LoVo (cell line): ENCODE measurements at regions not wholly inside any gene's neighbourhood (a gene's known extent, or its start where the extent isn't known, plus 50 kb on each side); places are given as distances from the start of the nearest gene placed in this dataset.
A peak's percentile ranks its signal among the peaks of the same experiment; 100 is the strongest.
"Not testable (repeated sequence)": the region's sequence is repeated elsewhere in the genome, so short reads cannot be mapped to it uniquely, and the experiment has no call there.

Experiments
- DNase-seq: peaks from one replicate; pipeline ENCODE4 v3.0.0-alpha.2; 2016; ENCODE audit warnings: low spot score

DNA sequence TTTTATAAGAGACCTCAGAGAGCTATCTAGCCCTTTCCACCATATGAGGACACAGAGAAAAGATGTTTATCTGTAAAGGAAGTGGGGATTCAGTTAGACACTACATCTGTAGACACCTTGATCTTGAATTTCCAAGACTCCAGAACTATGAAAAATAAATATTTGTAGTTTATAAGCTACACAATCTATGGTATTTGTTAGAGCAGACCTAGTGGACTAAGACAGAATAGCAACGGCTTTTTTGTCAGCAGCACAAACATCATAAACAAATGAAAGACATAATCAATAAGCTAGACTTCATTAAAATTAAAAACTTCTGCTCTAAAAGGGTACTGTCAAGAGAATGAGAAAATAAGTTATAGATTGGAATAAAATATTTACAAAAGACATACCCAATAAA lies 810.1 kb downstream of the FSCB start:
- no peak for DNase-seq

DNA sequence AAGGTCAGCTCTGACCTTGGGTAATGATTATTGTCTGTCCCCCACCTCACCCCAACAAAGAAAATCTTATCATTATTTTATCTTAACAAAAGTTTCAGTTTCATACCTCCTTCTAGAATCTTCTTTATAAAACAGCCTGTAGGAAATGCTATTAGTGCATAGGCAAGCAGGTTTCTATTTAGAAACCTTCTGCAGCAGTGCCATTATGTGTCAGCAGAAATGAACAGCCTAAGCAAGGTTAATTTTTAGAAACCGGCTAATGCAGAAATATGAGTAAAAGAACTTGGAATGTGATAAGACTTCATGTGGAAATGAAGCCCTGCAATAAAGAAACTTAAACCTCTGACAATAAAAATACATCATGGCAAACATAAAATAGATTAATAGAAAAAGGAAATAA lies 814.4 kb downstream of the FSCB start:
- no peak for DNase-seq

DNA sequence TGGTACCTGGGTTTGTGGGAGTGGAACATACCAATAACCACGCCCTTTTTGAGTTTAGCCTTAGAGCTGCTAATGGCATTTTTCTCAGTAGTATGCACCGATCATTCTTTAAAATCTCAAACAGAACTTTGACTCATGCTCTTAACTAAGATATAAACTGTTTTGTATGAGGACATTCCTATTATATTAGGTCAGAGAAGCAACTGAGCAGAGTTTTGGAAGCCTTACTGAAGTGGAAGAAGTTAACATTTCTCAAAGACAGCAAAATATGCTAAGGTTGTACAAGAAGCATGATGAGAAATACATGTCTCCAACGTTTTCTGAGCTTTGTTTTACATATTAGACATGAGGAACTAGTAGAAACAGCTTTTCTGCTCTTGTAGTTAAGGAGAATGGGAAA lies 819.2 kb downstream of the FSCB start:
- DNase-seq: peak; percentile 18

DNA sequence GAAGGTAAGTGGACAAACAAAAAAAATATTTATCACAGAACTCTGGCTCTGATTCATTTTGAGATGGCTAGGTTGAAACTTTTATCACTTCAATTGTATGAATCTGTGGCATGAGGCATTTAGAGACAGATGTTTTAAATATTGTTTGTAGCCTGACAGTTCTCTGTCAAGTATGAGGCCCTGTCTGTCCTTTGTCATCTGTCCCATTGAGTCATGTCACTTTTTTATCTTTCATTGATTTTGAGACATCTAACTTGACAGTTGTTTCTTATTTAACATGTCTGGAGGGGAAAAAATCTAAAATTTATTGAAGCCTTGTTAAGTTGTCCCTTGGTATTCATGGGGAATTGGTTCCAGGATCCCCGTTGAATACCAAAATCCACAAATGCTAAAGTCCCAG lies 829.5 kb downstream of the FSCB start:
- no peak for DNase-seq

DNA sequence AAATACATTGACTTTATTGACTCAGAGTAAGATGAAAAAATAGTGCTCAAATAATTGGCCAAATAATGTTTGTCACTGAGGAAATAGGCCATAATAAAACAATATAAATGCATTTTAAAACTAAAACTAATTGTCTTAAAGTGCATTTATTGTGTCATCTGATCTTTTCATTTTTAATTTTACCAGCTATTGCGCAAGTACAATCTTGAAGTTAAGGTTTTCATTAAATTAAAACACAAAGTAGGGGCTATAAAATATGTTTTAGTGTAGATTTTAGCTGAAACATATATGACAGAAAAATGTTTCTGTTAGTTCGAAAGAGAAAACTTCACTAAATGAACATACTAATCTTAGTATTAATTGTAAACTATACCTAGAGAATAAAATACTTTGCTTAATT lies 832.8 kb downstream of the FSCB start:
- DNase-seq: no peak

DNA sequence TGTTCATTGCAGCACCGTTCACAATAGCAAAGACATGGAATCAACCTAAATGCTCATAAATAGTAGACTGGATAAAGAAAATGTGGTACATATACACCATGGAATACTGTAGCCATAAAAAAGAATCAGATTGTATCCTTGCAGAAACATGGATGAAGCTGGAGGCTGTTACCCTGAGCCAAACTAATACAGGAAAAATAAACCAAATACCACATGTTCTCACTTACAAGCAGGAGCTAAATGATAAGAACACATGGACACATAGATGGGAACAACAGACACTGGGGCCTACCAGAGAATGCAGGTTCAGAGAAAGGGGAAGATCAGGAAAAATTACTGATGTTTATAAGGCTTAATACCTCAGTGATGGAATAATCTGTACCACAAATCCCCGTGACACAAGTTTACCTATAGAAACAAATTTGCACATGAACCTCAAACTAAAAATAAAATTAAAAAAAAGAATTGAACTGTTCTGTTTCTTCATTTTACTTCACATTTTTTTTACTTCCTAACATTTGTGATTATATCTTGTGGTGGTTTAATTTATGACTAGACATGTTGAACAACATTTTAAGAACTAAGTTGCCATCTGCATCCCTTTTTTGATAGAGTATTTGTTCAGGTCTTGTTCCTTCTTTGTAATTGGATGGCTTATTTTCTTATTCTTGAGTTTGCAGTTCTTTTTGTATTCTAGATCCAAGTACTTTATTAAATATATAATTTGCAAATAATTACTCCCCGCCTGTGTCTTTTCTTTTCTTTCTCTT lies 835.2 kb downstream of the FSCB start:
- no peak for DNase-seq

DNA sequence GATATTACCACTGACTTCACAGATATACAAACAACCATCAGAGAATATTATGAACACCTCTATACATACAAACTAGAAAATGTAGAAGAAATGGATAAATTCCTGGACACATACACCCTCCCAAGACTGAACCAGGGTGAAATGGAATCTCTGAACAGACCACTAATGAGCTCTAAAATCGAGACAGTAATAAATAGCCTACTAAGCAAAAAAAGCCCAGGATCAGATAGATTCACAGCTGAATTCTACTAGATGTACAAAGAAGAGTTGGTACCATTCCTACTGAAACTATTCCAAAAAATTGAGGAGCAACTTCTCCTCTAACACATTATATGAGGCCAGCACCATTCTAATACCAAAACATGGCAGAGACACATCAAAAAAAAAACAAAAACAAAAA lies 837.7 kb downstream of the FSCB start:
- DNase-seq: no peak

DNA sequence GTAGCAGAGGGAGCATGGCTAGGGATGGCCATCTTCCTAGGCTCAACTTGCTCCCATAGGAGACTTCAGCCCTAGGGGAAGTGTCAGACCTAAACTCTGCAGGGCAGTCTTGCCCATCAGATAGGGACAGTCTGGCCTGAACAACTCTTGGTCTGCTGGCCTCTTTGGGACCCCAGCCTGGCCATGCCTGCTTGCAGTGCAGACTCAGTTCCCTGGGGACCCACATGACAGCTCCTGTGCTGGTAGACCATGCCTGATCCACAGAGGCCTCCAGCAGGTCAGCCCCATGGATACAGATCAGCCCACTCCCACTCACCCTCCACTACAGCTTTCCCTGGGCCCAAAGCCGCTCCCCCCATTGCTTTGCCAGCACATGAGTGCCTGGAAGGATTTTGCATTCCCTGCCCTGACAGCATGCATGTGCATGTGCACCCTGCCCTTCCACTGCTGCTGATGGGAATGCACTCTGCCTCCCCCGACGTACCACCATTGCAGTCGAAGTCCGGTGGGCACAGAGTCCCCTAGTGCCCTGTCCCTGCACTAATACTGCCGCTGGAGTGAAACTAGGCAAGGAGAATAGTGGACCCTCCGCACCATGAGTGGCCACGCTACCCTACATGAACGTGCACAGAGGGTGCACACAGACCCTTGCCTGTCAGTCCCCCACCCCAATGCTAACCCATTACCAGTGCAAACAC lies 841.4 kb downstream of the FSCB start:
- DNase-seq: no peak

DNA sequence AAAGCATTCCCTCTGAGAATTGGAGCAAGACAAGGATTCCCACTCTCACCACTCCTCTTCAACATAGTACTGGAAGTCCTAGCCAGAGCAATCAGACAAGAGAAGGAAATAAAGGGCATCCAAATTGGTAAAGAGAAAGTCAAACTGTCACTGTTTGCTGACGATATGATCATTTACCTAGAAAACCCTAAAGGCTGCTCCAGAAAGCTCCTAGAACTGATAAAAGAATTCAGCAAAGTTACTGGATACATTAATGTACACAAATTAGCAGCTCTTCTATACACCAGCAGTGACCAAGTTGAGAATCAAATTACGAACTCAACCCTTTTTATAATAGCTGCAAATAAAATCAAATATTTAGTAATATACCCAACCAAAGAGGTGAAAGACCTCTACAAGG lies 851.9 kb downstream of the FSCB start:
- DNase-seq: not testable (repeated sequence)

DNA sequence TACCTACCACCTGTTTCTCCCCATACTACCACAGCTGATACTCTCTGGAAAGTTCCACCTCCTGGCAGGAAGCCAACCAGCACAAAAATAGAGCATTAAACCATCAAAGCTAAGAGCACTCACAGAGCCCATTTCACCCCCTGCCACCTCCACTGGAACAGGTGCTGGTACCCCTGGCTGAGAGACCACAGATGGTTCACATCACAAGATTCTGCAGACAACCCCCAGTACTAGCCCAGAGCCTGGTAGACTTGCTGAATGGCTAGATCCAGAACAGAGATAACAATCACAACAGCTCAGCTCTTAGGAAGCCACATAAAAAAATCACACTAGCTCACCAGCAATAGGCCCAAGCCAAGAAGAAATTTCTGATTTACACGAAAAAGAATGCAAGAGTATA lies 855.2 kb downstream of the FSCB start:
- DNase-seq: no peak

DNA sequence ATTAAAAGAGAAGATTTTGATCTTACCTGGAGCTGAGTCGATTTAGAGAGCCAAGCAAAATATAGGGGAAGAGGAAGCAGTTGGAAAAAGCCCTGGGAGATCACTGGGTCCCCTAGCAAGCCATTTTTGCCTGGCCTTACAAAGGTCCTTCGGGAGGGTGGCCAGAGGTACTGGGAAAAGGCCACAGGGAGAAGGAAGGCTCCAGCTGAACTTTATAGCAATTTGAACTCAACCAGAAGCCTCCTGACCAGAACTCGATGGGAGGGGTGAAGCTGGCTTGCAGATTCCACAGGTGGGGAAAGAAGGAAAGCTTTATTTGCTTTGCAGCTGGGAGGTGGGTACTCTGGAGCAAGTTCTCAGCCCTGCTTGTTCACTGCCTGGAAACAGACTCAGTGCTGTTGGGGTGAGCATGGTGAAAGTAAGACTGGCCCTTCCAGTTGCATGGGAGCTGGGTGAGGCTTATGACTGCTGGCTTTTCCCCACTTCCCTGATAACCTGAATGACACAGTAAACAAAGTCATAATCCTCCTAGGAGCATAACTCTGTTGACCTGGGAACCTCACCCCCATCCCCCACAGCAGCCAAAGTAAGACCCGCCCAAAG lies 855.8 kb downstream of the FSCB start:
- no peak for DNase-seq

DNA sequence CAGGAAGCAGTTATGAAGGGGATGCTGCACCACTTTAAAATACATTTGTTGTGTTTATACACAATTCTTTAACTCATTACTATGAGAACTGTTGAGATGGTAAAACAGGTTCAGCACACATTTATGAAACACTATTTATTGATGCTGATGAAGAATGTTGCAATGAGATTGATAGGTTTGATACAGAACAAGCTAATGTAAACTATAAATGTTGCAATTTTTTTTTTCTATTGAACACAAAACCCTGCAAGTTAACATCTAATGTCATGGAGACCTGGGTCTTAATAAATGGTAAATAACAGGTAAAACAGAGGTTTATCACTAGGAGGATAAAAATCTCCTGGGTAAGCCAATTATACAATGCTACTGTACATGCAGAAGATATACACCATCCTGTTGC lies 857.6 kb downstream of the FSCB start:
- DNase-seq: no peak

DNA sequence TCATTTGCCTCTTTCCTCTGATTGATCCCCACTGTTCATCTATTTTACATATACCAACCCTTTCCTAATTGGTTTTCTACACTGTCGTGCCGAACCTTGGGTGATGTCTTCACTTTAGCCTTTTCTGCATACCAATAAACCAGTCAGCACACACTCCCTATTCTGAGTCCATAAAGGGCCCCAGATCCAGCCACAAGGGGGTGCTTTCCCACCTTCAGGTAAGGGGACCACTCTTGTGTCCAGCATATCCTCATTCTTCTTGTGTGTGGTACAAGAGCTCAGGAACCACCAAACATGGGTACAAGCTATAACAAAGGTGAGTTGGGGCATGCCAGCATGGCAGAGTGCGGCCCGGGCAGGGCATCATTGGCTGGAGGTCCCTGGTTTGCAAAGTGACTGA lies 859.8 kb downstream of the FSCB start:
- no peak for DNase-seq

DNA sequence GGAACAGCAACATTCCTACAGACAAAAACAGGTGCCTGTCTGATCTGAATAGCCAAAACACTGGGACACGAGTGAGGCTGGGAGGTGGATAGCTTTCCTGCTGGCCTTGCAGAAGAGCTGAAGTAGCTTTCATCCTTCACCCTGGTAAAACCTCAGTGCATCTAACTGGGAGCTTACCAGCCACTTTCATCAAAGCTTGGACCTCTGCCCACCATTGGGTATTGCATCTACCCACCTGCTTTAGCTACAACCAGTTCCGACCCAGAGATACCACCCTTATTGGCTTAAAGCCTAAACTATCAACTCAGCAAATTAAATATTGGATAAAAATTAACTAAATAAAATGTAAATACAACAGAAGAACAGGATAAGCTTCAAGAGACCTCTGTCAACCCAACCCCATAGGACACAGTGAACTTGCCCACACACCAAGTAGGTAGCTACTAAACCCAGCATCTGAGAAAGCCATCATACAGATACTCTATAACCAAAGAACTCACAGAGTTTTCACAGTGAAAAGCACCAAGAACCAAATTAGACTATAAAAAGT lies 866.3 kb downstream of the FSCB start:
- DNase-seq: no peak

DNA sequence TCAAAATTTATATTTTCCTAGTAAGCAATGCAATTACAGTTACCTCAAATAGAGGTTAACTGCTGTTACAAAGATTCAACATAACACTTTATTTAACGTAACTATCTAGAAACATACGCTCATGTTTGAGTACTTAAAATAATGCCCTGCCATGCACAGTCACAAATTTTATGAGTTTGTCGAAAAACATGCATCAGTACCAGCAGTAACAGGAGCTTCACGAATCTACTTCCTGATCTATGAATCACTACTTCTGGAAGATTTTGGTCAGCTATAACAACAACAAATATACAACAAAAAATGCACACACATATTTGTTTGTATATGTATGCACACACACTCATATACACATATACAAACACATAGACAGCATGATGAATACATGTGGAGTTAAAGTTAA lies 881.8 kb downstream of the FSCB start:
- DNase-seq: no peak

DNA sequence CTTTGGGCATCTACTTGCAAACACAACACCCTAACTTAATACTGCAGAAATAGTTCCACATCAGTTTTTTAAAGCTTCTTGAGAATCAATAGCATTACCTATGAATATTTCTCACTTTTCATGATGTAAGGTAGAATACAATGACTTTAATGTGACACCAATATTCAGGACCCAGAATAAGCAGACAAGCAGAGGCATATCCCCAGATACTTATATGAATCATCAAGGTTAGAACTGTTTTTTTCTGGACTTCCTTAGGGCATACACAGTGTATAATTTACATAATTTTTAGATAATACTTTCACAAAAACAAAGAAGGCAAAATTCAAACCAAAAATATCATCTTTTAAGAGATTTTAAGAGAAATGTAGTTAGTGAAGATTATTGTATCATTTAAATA lies 885.8 kb downstream of the FSCB start:
- DNase-seq: no peak

DNA sequence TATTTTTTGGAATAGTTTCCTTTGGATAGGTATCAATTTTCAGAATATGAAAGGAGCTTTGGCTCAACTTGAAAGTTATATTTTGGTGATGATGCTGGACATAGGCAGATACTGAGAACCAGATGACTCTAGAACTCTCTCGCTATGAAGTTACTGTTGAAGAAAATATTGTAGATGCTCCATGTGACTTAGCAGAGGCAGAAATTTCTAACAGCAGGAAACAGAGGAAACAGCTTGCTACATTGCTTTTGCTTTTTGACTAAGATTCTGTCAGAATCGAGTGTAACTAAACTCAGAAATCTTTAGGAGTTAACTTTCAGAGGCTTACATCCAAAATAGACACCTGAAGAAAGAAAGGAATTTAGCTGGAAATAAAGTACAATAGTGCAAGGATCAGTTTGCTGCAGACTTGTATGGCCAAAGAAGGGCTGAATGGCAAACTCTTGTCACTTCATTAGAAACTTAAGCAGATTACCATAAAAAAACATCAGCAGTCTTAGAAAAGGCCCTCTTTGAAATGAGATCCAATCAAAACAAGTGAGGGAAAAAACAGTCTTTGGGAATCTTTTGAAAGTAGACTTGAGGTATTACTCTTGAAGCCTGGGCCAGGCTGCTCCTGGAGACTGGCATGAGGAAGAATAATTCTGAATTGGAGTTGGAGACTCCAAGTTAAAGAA lies 911.8 kb downstream of the FSCB start:
- no peak for DNase-seq

DNA sequence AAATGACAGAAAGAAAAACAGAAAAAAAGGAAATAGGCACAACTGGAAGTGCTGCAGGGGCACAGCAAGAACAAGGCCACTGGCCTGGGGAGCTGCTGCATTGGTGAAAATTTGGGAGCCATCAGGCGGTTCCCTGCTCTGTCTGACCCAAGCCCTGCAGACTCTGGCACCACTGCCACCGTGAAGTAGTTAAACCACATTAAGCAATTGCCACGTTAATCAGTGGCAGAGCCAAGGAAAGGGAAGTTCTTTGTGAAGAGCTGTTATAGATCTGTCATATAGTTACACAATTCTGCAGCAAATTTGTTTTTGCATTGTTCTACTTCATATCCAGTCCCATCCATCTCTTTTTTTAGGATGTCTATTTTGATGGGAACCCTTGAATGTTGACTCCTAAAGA lies 915.3 kb downstream of the FSCB start:
- no peak for DNase-seq

DNA sequence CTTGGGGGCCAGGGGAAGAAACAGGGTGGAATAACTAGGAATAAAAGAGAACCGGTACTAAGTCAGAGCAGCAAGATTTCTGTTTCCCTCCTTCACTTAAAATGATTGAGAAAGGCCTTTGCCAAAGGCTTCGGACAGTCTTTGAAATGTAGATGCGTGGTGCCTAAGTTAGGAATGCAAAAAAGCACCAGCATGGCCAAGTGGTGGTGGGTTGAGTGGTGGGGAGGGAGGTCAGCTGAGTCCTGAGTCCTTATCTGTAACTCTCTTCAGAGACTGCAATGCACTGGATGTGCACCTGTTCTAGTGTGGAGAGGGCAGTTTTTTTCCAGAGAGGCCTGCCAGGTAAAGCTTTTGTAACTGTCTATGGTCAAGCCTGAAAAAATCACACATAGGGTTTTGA lies 919.9 kb downstream of the FSCB start:
- no peak for DNase-seq

DNA sequence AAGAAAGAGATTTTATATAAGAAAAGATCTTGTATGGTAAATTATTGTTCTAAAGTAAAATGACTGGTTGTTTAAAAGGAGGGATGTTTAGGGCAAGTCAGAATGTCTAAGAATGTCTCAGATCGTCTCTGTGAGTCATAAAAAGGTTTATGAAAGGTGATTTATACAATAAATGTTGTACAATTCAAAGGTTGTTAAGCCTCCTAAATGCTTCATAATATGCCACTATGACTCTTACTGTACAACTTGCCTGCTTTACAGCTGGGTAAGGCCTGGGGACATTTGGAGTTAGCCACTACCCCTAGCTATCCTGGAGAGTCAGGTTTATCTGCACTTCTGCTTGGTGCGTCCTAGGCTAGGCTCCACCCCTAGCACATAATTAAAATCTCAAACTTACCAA lies 927.4 kb downstream of the FSCB start:
- no peak for DNase-seq

DNA sequence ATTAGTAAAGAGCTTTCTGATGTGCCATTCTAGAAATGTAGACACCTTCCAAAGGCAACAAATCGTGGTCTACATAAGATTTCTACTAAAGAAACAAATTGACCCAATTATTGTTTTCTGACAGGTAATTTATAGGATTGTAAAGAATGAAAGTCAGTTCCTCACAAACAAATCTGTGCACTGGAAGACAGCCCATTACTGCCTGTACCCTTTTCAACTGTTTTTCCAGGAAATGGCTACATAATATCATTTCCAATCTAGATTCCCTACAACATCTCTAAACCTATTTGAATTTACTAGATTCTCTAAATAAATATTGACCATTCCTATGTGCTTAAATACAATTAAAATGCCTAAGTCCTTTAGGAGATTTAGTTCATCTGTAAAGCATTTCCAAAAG lies 939.1 kb downstream of the FSCB start:
- DNase-seq: no peak

DNA sequence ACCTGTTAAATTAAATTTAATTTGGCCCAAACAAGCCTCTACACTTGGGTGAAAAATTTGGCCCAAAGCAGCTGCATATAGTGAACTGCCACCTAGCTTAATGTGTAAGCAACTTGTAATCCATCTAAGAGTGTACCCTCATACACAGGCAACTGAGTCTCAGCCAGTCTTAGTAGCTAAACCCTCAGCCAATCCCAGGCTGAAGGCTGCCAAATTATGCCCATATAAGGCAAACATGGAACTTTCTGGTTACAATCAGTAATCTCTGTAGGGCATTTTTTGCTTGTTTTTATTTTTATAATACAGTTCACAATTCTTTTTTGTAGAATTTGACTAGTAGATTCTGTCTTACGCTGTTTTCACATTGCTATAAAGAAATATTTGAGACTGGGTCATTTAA lies 958.7 kb downstream of the FSCB start:
- no peak for DNase-seq

DNA sequence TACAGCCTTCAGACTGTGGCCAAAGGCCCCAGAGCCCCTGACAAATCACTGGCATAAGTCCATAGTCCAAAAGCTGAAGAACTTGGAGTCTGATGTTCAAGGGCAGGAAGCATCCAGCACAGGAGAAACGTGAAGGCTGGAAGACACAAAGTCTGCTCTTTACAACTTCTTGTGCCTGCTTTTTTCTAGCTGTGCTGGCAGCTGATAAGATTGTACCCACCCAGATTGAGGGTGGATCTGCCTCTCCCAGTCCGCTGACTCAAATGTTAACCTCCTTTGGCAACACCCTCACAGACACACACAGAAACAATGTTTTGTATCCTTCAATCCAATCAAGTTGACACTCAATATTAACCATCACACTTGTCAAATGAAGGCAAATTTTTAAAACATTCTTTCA lies 959.5 kb downstream of the FSCB start:
- not testable (repeated sequence) for DNase-seq
